GM23338 (cell line): ENCODE measurements at regions not wholly inside any gene's neighbourhood (a gene's known extent, or its start where the extent isn't known, plus 50 kb on each side); places are given as distances from the start of the nearest gene placed in this dataset.

Source experiments
- ATAC-seq: fragments of 200-7000 bp; cut with Tn5 transposase; 3 replicates; pipeline ENCODE4 v1.9.1; 2020
- DNase-seq: peaks from one replicate; pipeline ENCODE4 v3.0.0-alpha.2; 2015; ENCODE audit warnings: low spot score
- H2AFZ ChIP-seq: fragments of 200-600 bp; sonication (generic); 2 replicates; pipeline ENCODE4 v1.8.0; 2016; ENCODE audit warnings: antibody characterized with exemption, mild to moderate bottlenecking, moderate library complexity
- H3F3A ChIP-seq: fragments of 200-600 bp; sonication (generic); replicated peaks from 2 replicates; pipeline ENCODE4 v1.8.0; 2017; ENCODE audit warnings: antibody characterized with exemption, mixed run types, low read depth
- H3K27ac ChIP-seq: fragments of 200-600 bp; sonication (generic); 2 replicates; pipeline ENCODE4 v1.6.1; 2016; ENCODE audit warnings: low read depth
- H3K27me3 ChIP-seq: fragments of 200-600 bp; sonication (generic); 2 replicates; pipeline ENCODE4 v1.8.0; 2016; ENCODE audit warnings: mild to moderate bottlenecking, mixed run types, moderate library complexity; ENCODE audit not compliant: insufficient read depth
- H3K36me3 ChIP-seq: fragments of 200-600 bp; sonication (generic); 2 replicates; pipeline ENCODE4 v1.8.0; 2016; ENCODE audit warnings: mild to moderate bottlenecking; ENCODE audit not compliant: insufficient read depth
- H3K4me1 ChIP-seq: fragments of 200-600 bp; sonication (generic); 2 replicates; pipeline ENCODE4 v1.8.0; 2016; ENCODE audit warnings: mild to moderate bottlenecking, moderate library complexity; ENCODE audit not compliant: insufficient read depth
- H3K4me2 ChIP-seq: fragments of 200-600 bp; sonication (generic); 2 replicates; pipeline ENCODE4 v1.7.1; 2017; ENCODE audit warnings: mixed run types
- H3K4me3 ChIP-seq: fragments of 200-600 bp; sonication (generic); 2 replicates; pipeline ENCODE4 v1.6.1; 2016; ENCODE audit warnings: mixed run types
- H3K79me2 ChIP-seq: fragments of 200-600 bp; sonication (generic); replicated peaks from 2 replicates; pipeline ENCODE4 v1.8.0; 2017; ENCODE audit warnings: mild to moderate bottlenecking; ENCODE audit not compliant: insufficient read depth
- H3K9me2 ChIP-seq: fragments of 200-600 bp; sonication (generic); 2 replicates; pipeline ENCODE4 v1.8.0; 2017; ENCODE audit not compliant: insufficient read depth
- H4K20me1 ChIP-seq: fragments of 200-600 bp; sonication (generic); replicated peaks from 2 replicates; pipeline ENCODE4 v1.8.0; 2017; ENCODE audit warnings: mild to moderate bottlenecking; ENCODE audit not compliant: insufficient read depth
- H3K27ac Mint-ChIP-seq: 2 replicates; pipeline ENCODE4 v1.8.0; 2020; ENCODE audit warnings: inconsistent platforms, mild to moderate bottlenecking, moderate library complexity, mixed read lengths
- H3K27me3 Mint-ChIP-seq: 3 replicates; pipeline ENCODE4 v1.8.0; 2022; ENCODE audit warnings: low read depth, mild to moderate bottlenecking, moderate library complexity, mixed read lengths, inconsistent platforms; ENCODE audit not compliant: insufficient read depth, poor library complexity
- H3K36me3 Mint-ChIP-seq: 3 replicates; pipeline ENCODE4 v1.8.0; 2021; ENCODE audit warnings: low read depth, mild to moderate bottlenecking, inconsistent platforms, moderate library complexity, mixed read lengths
- H3K4me1 Mint-ChIP-seq: 3 replicates; pipeline ENCODE4 v1.8.0; 2020; ENCODE audit warnings: mild to moderate bottlenecking, inconsistent platforms, mixed read lengths
- H3K4me3 Mint-ChIP-seq: 3 replicates; pipeline ENCODE4 v1.8.0; 2021; ENCODE audit warnings: moderate library complexity, mild to moderate bottlenecking, inconsistent platforms, mixed read lengths
- H3K9me3 Mint-ChIP-seq: 3 replicates; pipeline ENCODE4 v1.8.0; 2020; ENCODE audit warnings: moderate library complexity, mild to moderate bottlenecking, inconsistent platforms, mixed read lengths
- CREB1 ChIP-seq: fragments of 250-450 bp; sonication (Bioruptor Pico); IDR thresholded peaks from 2 replicates; pipeline ENCODE4 v1.5.0; 2020; ENCODE audit warnings: low read depth, mild to moderate bottlenecking, moderate library complexity
- EZH2 ChIP-seq: fragments of 200-600 bp; sonication (generic); IDR thresholded peaks from one replicate; pipeline ENCODE4 v1.8.0; 2017; ENCODE audit warnings: antibody characterized with exemption, mild to moderate bottlenecking, low read depth; ENCODE audit not compliant: unreplicated experiment
- EZH2phosphoT487 ChIP-seq: fragments of 200-600 bp; sonication (generic); IDR thresholded peaks from one replicate; pipeline ENCODE4 v1.8.1; 2018; ENCODE audit warnings: antibody characterized with exemption; ENCODE audit not compliant: unreplicated experiment
- JUNB ChIP-seq: IDR thresholded peaks from one replicate; pipeline ENCODE4 v1.6.1; 2016; ENCODE audit warnings: antibody characterized with exemption; ENCODE audit not compliant: unreplicated experiment
- NANOG ChIP-seq: IDR thresholded peaks from 2 replicates; pipeline ENCODE4 v1.6.1; 2016; ENCODE audit warnings: antibody characterized with exemption, borderline replicate concordance
- POLR2AphosphoS5 ChIP-seq: IDR thresholded peaks from 2 replicates; pipeline ENCODE4 v1.6.1; 2016; ENCODE audit warnings: antibody characterized with exemption, low read depth
- STAT1 ChIP-seq: IDR thresholded peaks from one replicate; pipeline ENCODE4 v1.6.1; 2016; ENCODE audit warnings: antibody characterized with exemption; ENCODE audit not compliant: unreplicated experiment
- ZNF114 ChIP-seq: fragments of 250-450 bp; sonication (Bioruptor Pico); IDR thresholded peaks from 2 replicates; pipeline ENCODE4 v1.5.0; 2020; ENCODE audit warnings: mild to moderate bottlenecking, moderate library complexity
- ZNF331 ChIP-seq: fragments of 250-450 bp; sonication (Bioruptor Pico); IDR thresholded peaks from 2 replicates; pipeline ENCODE4 v1.5.0; 2020; ENCODE audit warnings: low read depth, mild to moderate bottlenecking, moderate library complexity
- ZNF462 ChIP-seq: fragments of 250-450 bp; sonication (Bioruptor Pico); IDR thresholded peaks from 2 replicates; pipeline ENCODE4 v1.5.0; 2020; ENCODE audit warnings: mild to moderate bottlenecking, moderate library complexity
- TF ChIP-seq, protein P1 (sequence below): IDR thresholded peaks from 2 replicates; pipeline ENCODE4 v1.6.1; 2016; ENCODE audit warnings: antibody characterized with exemption
- TF ChIP-seq, protein P2 (sequence below): IDR thresholded peaks from one replicate; pipeline ENCODE4 v1.6.1; 2018; ENCODE audit warnings: antibody characterized with exemption; ENCODE audit not compliant: unreplicated experiment
- TF ChIP-seq, protein P3 (sequence below), 2 experiments: fragments of 200-600 bp in 1 of 2; sonication (generic) in 1 of 2; conservative IDR thresholded peaks; 2 replicates each; pipeline versions ENCODE4 v1.5.1 to v1.6.1; 2016 to 2017; ENCODE audit warnings: antibody characterized with exemption in 2 of 2, low read depth in 2 of 2, mild to moderate bottlenecking in 2 of 2, moderate library complexity in 1 of 2

DNA sequence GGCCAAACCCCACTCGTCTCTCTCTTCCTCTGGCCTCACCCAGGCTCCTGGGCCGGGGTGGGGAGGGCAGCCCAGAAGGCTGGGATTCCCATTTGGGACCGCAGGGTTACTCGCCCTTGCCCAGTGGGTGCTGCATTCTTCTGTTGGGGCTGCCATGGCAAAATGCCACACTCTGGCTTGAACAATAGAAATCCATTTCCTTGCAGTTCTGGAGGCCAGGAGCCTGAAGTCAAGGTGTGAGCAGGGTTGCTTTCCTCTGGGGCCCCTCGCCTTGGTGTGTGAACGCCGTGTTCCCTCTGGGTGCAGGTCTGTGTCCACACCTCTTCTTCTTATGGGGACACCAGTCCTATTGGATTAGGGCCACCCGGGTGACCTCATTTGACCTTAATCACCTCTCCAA, 105.8 kb upstream of the GSE1 start:
- no peak for TF ChIP-seq ZNF114 (CRISPR knock-in tag)
- no peak for TF ChIP-seq POLR2AphosphoS5
- no peak for TF ChIP-seq NANOG
- no peak for TF ChIP-seq EZH2phosphoT487
- TF ChIP-seq ZNF462 (CRISPR knock-in tag) = no peak
- TF ChIP-seq STAT1 = no peak
- TF ChIP-seq EZH2 = no peak
- TF ChIP-seq, protein P1, sequence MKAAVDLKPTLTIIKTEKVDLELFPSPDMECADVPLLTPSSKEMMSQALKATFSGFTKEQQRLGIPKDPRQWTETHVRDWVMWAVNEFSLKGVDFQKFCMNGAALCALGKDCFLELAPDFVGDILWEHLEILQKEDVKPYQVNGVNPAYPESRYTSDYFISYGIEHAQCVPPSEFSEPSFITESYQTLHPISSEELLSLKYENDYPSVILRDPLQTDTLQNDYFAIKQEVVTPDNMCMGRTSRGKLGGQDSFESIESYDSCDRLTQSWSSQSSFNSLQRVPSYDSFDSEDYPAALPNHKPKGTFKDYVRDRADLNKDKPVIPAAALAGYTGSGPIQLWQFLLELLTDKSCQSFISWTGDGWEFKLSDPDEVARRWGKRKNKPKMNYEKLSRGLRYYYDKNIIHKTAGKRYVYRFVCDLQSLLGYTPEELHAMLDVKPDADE = no peak
- TF ChIP-seq, protein P2, sequence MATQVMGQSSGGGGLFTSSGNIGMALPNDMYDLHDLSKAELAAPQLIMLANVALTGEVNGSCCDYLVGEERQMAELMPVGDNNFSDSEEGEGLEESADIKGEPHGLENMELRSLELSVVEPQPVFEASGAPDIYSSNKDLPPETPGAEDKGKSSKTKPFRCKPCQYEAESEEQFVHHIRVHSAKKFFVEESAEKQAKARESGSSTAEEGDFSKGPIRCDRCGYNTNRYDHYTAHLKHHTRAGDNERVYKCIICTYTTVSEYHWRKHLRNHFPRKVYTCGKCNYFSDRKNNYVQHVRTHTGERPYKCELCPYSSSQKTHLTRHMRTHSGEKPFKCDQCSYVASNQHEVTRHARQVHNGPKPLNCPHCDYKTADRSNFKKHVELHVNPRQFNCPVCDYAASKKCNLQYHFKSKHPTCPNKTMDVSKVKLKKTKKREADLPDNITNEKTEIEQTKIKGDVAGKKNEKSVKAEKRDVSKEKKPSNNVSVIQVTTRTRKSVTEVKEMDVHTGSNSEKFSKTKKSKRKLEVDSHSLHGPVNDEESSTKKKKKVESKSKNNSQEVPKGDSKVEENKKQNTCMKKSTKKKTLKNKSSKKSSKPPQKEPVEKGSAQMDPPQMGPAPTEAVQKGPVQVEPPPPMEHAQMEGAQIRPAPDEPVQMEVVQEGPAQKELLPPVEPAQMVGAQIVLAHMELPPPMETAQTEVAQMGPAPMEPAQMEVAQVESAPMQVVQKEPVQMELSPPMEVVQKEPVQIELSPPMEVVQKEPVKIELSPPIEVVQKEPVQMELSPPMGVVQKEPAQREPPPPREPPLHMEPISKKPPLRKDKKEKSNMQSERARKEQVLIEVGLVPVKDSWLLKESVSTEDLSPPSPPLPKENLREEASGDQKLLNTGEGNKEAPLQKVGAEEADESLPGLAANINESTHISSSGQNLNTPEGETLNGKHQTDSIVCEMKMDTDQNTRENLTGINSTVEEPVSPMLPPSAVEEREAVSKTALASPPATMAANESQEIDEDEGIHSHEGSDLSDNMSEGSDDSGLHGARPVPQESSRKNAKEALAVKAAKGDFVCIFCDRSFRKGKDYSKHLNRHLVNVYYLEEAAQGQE = no peak
- TF ChIP-seq CREB1 = no peak
- TF ChIP-seq ZNF331 (CRISPR knock-in tag) = no peak
- no peak for TF ChIP-seq JUNB
- TF ChIP-seq, protein P3, sequence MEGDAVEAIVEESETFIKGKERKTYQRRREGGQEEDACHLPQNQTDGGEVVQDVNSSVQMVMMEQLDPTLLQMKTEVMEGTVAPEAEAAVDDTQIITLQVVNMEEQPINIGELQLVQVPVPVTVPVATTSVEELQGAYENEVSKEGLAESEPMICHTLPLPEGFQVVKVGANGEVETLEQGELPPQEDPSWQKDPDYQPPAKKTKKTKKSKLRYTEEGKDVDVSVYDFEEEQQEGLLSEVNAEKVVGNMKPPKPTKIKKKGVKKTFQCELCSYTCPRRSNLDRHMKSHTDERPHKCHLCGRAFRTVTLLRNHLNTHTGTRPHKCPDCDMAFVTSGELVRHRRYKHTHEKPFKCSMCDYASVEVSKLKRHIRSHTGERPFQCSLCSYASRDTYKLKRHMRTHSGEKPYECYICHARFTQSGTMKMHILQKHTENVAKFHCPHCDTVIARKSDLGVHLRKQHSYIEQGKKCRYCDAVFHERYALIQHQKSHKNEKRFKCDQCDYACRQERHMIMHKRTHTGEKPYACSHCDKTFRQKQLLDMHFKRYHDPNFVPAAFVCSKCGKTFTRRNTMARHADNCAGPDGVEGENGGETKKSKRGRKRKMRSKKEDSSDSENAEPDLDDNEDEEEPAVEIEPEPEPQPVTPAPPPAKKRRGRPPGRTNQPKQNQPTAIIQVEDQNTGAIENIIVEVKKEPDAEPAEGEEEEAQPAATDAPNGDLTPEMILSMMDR (conservative IDR thresholded peaks at IDR 0.05; ENCODE audit: low read depth in 2 of 2) = no peak
- Histone ChIP-seq H3K79me2 (no peaks in the 10 kb centered on the region), H3K36me3 (no peaks in the 10 kb centered on the region), H3K9me2 (no peaks in the 10 kb centered on the region), H3F3A (no peaks in the 10 kb centered on the region), H3K27ac (no peak overlapping the region), H3K27me3 (no peaks in the 10 kb centered on the region), H3K4me3 (no peak overlapping the region), H2AFZ (no peak overlapping the region), H3K4me2 (no peak overlapping the region), H3K4me1 (peaks cover 8% of the 10 kb centered on the region; the same call in 1 of the 2 replicates), H4K20me1 (0 out of 2 replicates have a peak, but pooled peaks cover 4% of the 10 kb centered on the region)
- Mint-ChIP-seq H3K27me3 (peaks cover 16% of the 10 kb centered on the region), H3K36me3 (no peaks in the 10 kb centered on the region), H3K4me3 (no peak overlapping the region; the same call in 2 of the 3 replicates), H3K4me1 (peaks cover 37% of the 10 kb centered on the region), H3K9me3 (no peaks in the 10 kb centered on the region), H3K27ac (no peak overlapping the region)
- DNase-seq = no peak
- ATAC-seq = no peak
